Right lobe of liver (tissue), 6 donors: ENCODE measurements at regions not wholly inside any gene's neighbourhood (a gene's known extent, or its start where the extent isn't known, plus 50 kb on each side); places are given as distances from the start of the nearest gene placed in this dataset.

ENCODE experiments used
- ATAC-seq, 4 donors: fragments of 200-7000 bp; cut with Tn5 transposase; one replicate each; pipeline ENCODE4 v1.9.1; 2020; ENCODE audit warnings: mild to moderate bottlenecking in 4 of 4, moderate library complexity in 4 of 4
- DNase-seq, 3 donors: peaks; one replicate each; pipeline ENCODE4 v3.0.0-alpha.2; 2020
- H3K27ac ChIP-seq, 3 donors: fragments of 200-600 bp; one replicate each; pipeline ENCODE4 v1.8.0; 2022
- H3K27me3 ChIP-seq, 2 donors: fragments of 200-600 bp; one replicate each; pipeline ENCODE4 v1.8.0; 2022
- H3K36me3 ChIP-seq, 4 donors: fragments of 200-600 bp; sonication (generic) in 1 of 4; one replicate each; pipeline versions ENCODE4 v1.5.1 to v1.8.0; 2017 to 2022; ENCODE audit warnings: control low read depth in 1 of 4
- H3K4me1 ChIP-seq, 4 donors: fragments of 200-600 bp; sonication (generic) in 1 of 4; one replicate each; pipeline versions ENCODE4 v1.5.1 to v1.8.0; 2017 to 2022; ENCODE audit warnings: control low read depth in 1 of 4
- H3K4me3 ChIP-seq, 3 donors: fragments of 200-600 bp; one replicate each; pipeline ENCODE4 v1.8.0; 2022
- H3K9me3 ChIP-seq, 4 donors: fragments of 200-600 bp; sonication (generic) in 1 of 4; one replicate each; pipeline versions ENCODE4 v1.5.1 to v1.8.0; 2017 to 2022; ENCODE audit warnings: control low read depth in 1 of 4
- CTCF ChIP-seq, 4 donors: fragments of 200-600 bp in 3 of 4; fragments of 450-650 bp in 1 of 4; IDR thresholded peaks; one replicate each; pipeline versions ENCODE4 v1.5.1 to v1.8.0; 2016 to 2022; ENCODE audit warnings: antibody characterized with exemption in 4 of 4, mild to moderate bottlenecking in 2 of 4
- POLR2A ChIP-seq: fragments of 450-650 bp; IDR thresholded peaks from one replicate; pipeline ENCODE4 v1.6.1; 2017; ENCODE audit warnings: antibody characterized with exemption, mild to moderate bottlenecking
- WGBS: methylation state at CpG from one replicate; pipeline ENCODE4 v1.1.6; 2018; ENCODE audit warnings: low coverage, low lambda C conversion rate; ENCODE audit not compliant: insufficient coverage; ENCODE audit errors: missing lambda C conversion rate; 5-methylcytosine and 5-hydroxymethylcytosine counted together
- intact Hi-C, 2 donors: fragments of 100-400 bp; cut with DNase I; formaldehyde crosslinking; loops; one replicate each; pipeline versions ENCODE4 v1.11.2 to v1.14.1; 2022
- donor health status: DM: no; HTN: yes; CAD: no.
- donor health status: DM: no; HTN: no; CAD: no.
- donor health status: DM: no; HTN: no; CAD: no.
- donor health status: DM: no; HTN: yes; CAD: no.
- donor health status: DM: no; HTN: yes; CAD: no.

GRCh38 chr18:64717026-64717425 is 568.1 kb upstream of the LINC00305 start:
- 68% methylated on average over 2 of the region's 2 CpGs for WGBS
- Histone ChIP-seq H3K27me3 (no peaks in the 10 kb centered on the region), H3K27ac (no peak overlapping the region), H3K4me3 (no peak overlapping the region), H3K36me3 (no peaks in the 10 kb centered on the region), H3K9me3 (no peaks in the 10 kb centered on the region), H3K4me1 (no peaks in the 10 kb centered on the region)
- no peak for DNase-seq
- intact Hi-C loops = no loop called here
- ATAC-seq = no peak
- TF ChIP-seq CTCF (IDR thresholded peaks at IDR 0.05) (no peak), POLR2A (no peak)

- no peak for TF ChIP-seq POLR2A
- TF ChIP-seq CTCF (IDR thresholded peaks at IDR 0.05) = no peak
- no peaks in the 10 kb centered on the region for H3K4me1 ChIP-seq
- H3K4me3 ChIP-seq = no peak overlapping the region
- no peaks in the 10 kb centered on the region for H3K27me3 ChIP-seq
- intact Hi-C loops = no loop called here
- H3K9me3 ChIP-seq = no peaks in the 10 kb centered on the region
- no peak overlapping the region for H3K27ac ChIP-seq
- no peaks in the 10 kb centered on the region for H3K36me3 ChIP-seq
- DNase-seq = no peak
- ATAC-seq = no peak
Measured at GRCh38 chr18:64714086-64714485, 565.2 kb upstream of the LINC00305 start.

- intact Hi-C loops = no loop called here
- Histone ChIP-seq H3K27me3 (no peaks in the 10 kb centered on the region), H3K36me3 (no peaks in the 10 kb centered on the region), H3K9me3 (no peaks in the 10 kb centered on the region), H3K27ac (no peak overlapping the region), H3K4me3 (no peak overlapping the region), H3K4me1 (no peaks in the 10 kb centered on the region)
- TF ChIP-seq POLR2A (no peak), CTCF (IDR thresholded peaks at IDR 0.05) (no peak)
- ATAC-seq (peak in 1 of 4 donors; percentile 42), DNase-seq (no peak)
- 60% methylated on average over 2 of the region's 2 CpGs for WGBS
Measured at GRCh38 chr18:64713284-64713683, 564.4 kb upstream of the LINC00305 start.

- no peaks in the 10 kb centered on the region for H3K27me3 ChIP-seq
- DNase-seq (no peak), ATAC-seq (no peak)
- intact Hi-C loops = no loop called here
- H3K27ac ChIP-seq = no peak overlapping the region
- no peak overlapping the region for H3K4me3 ChIP-seq
- no peaks in the 10 kb centered on the region for H3K4me1 ChIP-seq
- 100% methylated on average over 1 of the region's 1 CpG for whole genome bisulfite sequencing
- no peak for TF ChIP-seq POLR2A
- no peak for TF ChIP-seq CTCF (IDR thresholded peaks at IDR 0.05)
- no peaks in the 10 kb centered on the region for H3K9me3 ChIP-seq
- no peaks in the 10 kb centered on the region for H3K36me3 ChIP-seq
Measured at GRCh38 chr18:64712035-64712434, 563.1 kb upstream of the LINC00305 start.
